DMS114 treated with DMSO at 0.1 percent for 48 hours (cell line): ENCODE measurements at regions not wholly inside any gene's neighbourhood (a gene's known extent, or its start where the extent isn't known, plus 50 kb on each side); places are given as distances from the start of the nearest gene placed in this dataset.

Experiments
- DNase-seq: peaks from one replicate; lab custom pipeline; 2025; ENCODE audit not compliant: unreplicated experiment; lab: John Stamatoyannopoulos, UW

- DNase-seq, result no peak
Observed at GRCh38 chr3:106256249-106256957, 387.6 kb upstream of the CBLB start.

GRCh38 chr3:106257172-106257571 lies 388.4 kb upstream of the CBLB start:
- no peak for DNase-seq

- DNase-seq, result no peak
Observed at GRCh38 chr3:106261396-106261795, 392.6 kb upstream of the CBLB start.

GRCh38 chr3:106261915-106262683 lies 393.3 kb upstream of the CBLB start:
- no peak for DNase-seq

GRCh38 chr3:106263011-106263410 lies 394.2 kb upstream of the CBLB start:
- DNase-seq, result no peak

- no peak for DNase-seq
Observed at GRCh38 chr3:106263546-106263945, 394.7 kb upstream of the CBLB start.

GRCh38 chr3:106265704-106266103 lies 396.9 kb upstream of the CBLB start:
- no peak for DNase-seq

GRCh38 chr3:106268696-106269095 lies 399.9 kb upstream of the CBLB start:
- no peak for DNase-seq

GRCh38 chr3:106272302-106272701 lies 403.5 kb upstream of the CBLB start:
- DNase-seq, result no peak

- DNase-seq, result no peak
Observed at GRCh38 chr3:106275592-106275991, 406.8 kb upstream of the CBLB start.

- no peak for DNase-seq
Observed at GRCh38 chr3:106276151-106276550, 407.3 kb upstream of the CBLB start.

- DNase-seq, result no peak
Observed at GRCh38 chr3:106276755-106277612, 408.2 kb upstream of the CBLB start.

- DNase-seq, result no peak
Observed at GRCh38 chr3:106277731-106278130, 408.9 kb upstream of the CBLB start.

GRCh38 chr3:106281221-106281620 lies 412.4 kb upstream of the CBLB start:
- DNase-seq, result no peak

- no peak for DNase-seq
Observed at GRCh38 chr3:106282943-106283342, 414.1 kb upstream of the CBLB start.

GRCh38 chr3:106288781-106289180 lies 420.0 kb upstream of the CBLB start:
- DNase-seq, result no peak

- DNase-seq, result no peak
Observed at GRCh38 chr3:106290304-106290997, 421.6 kb upstream of the CBLB start.

GRCh38 chr3:106293161-106293560 lies 424.3 kb upstream of the CBLB start:
- DNase-seq, result no peak

GRCh38 chr3:106294121-106294520 lies 425.3 kb upstream of the CBLB start:
- DNase-seq, result no peak

- no peak for DNase-seq
Observed at GRCh38 chr3:106296062-106296461, 427.2 kb upstream of the CBLB start.
